HG03103 (cell line): ENCODE measurements at regions not wholly inside any gene's neighbourhood (a gene's known extent, or its start where the extent isn't known, plus 50 kb on each side); places are given as distances from the start of the nearest gene placed in this dataset.
A peak's percentile ranks its signal among the peaks of the same experiment; 100 is the strongest.
"Not testable (repeated sequence)": the region's sequence is repeated elsewhere in the genome, so short reads cannot be mapped to it uniquely, and the experiment has no call there.

ENCODE experiments used
- ATAC-seq: cut with Tn5 transposase; IDR thresholded peaks from one replicate; pipeline ENCODE4 v1.9.1; 2021; ENCODE audit warnings: low read depth; ENCODE audit not compliant: unreplicated experiment

- ATAC-seq = not testable (repeated sequence)
Observed at GRCh38 chr18:14215952-14216351, 83.7 kb upstream of the ZNF519 start.

GRCh38 chr18:14203424-14203823 is 71.2 kb upstream of the ZNF519 start:
- not testable (repeated sequence) for ATAC-seq

GRCh38 chr18:14190776-14191442 is 58.7 kb upstream of the ZNF519 start:
- peak; percentile 89 for ATAC-seq

GRCh38 chr18:14189858-14190257 is 57.6 kb upstream of the ZNF519 start:
- no peak for ATAC-seq

- ATAC-seq = not testable (repeated sequence)
Observed at GRCh38 chr18:14188751-14189406, 56.6 kb upstream of the ZNF519 start.
